ENCODE measurements at regions not wholly inside any gene's neighbourhood (a gene's known extent, or its start where the extent isn't known, plus 50 kb on each side); places are given as distances from the start of the nearest gene placed in this dataset.

DNA sequence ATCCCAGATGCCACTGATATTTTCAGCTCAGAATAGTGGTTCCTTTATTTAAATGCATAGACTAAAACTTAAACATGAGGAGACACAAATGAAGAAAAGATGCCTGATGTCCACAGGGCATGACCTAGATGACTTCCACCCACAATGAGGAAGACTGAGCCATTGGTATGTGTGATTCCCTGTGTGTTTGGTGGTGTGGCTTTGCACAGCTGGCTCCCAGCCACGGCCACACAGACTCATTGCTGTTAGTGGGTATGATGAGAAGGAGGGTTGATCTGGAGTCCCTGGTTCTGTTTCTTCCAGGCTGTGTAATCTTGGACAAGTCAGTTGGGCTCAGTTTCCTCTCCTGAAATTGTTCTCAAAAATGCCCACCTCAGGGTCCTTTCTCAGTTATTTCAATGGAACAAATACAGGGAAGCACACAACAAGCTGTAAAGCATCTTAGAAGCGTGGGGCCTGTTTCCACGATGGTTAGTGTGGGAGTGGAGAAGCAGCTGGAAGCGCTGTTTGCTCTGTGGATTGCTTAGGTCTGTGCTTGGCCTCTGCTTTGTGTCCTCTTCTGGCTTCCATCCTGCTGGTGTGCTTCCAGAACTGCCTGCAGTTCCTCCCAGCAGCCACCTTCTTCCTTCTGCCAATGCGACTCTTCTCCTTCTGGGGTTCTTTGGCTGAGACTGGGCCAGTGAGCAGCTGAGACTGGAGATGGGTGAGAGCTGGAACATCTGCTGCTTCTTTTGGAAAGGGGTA is 303.7 kb downstream of the BMPER start:
- CTCF ChIA-PET (ENCODE audit: partially characterized antibody): interaction anchor here (0.6 to 1.1 kb wide), 2 partner anchors 16 to 53 kb away, joined by 3 read pairs; no protein-coding TSS in a partner anchor
- Histone ChIP-seq H3K27me3 (replicated peaks in 1 of 4; ENCODE audit: control insufficient read depth in 3 of 4, extremely low read depth in 1 of 4, insufficient read depth in 3 of 4, low read length in 3 of 4) (no peaks in the 10 kb centered on the region), H3K79me2 (ENCODE audit: control insufficient read depth in 1 of 2, insufficient read depth in 2 of 2, low read length in 2 of 2) (no peaks in the 10 kb centered on the region), H3K23ac (ENCODE audit: insufficient read length) (no peak overlapping the region), H2AFZ (ENCODE audit: low read length) (no peak overlapping the region), H2BK12ac (ENCODE audit: low read depth, low read length) (no peak overlapping the region), H3K4me1 (replicated peaks in 1 of 4; ENCODE audit: control insufficient read depth in 3 of 4, insufficient read depth in 4 of 4, low read length in 3 of 4) (peaks cover 0 to 5% (median 1%) of the 10 kb centered on the region in 4 experiments; a peak in 3 of 7 replicates), H2BK20ac (ENCODE audit: low read length) (no peak overlapping the region), H3K9me3 (ENCODE audit: insufficient read depth in 2 of 2, low read depth in 1 of 2, low read length in 1 of 2) (no peaks in the 10 kb centered on the region), H2BK5ac (ENCODE audit: low read depth, low read length) (no peak overlapping the region), H3K9ac (replicated peaks in 1 of 4; ENCODE audit: extremely low read depth in 1 of 4, low read depth in 3 of 4, low read length in 3 of 4) (no peak overlapping the region), H4K20me1 (replicated peaks in 1 of 2; ENCODE audit: control insufficient read depth in 1 of 2, insufficient read depth in 2 of 2, low read length in 2 of 2) (no peaks in the 10 kb centered on the region), H3K18ac (ENCODE audit: extremely low read depth, low read length) (no peak overlapping the region), H2AK5ac (ENCODE audit: low read depth, low read length) (no peak overlapping the region), H3K14ac (ENCODE audit: insufficient read length) (no peak overlapping the region), H3K56ac (replicated peaks; ENCODE audit: insufficient read length, low read depth, low read length) (no peak overlapping the region), H3K4me3 (ENCODE audit: extremely low read depth in 1 of 4, insufficient read depth in 2 of 4, low read depth in 3 of 4, low read length in 4 of 4) (no peak overlapping the region), H3K79me1 (ENCODE audit: low read depth, low read length) (no peaks in the 10 kb centered on the region), H4K91ac (replicated peaks; ENCODE audit: insufficient read length, low read length) (no peak overlapping the region), H3K4ac (replicated peaks; ENCODE audit: insufficient read length, low read depth, low read length) (no peak overlapping the region), H2BK120ac (replicated peaks; ENCODE audit: low read depth, low read length) (no peak overlapping the region), H3K36me3 (ENCODE audit: control insufficient read depth in 2 of 4, insufficient read depth in 4 of 4, low read length in 3 of 4) (no peaks in the 10 kb centered on the region), H2BK15ac (ENCODE audit: low read length) (no peak overlapping the region), H4K5ac (ENCODE audit: insufficient read length, low read depth, low read length) (no peak overlapping the region), H3K23me2 (ENCODE audit: low read depth, low read length) (no peaks in the 10 kb centered on the region), H4K8ac (ENCODE audit: extremely low read depth, insufficient read depth, low read length) (no peak overlapping the region), H3K4me2 (ENCODE audit: insufficient read depth in 1 of 2, low read depth in 2 of 2, low read length in 2 of 2) (no peak overlapping the region), H3K27ac (ENCODE audit: low read depth, low read length) (no peak overlapping the region)
- no peak for DNase-seq (ENCODE audit: low read depth in 1 of 2, low spot score in 2 of 2)
- POLR2A ChIA-PET (ENCODE audit: partially characterized antibody): no interaction called here
- 90% methylated on average over 5 of the region's 5 CpGs; no CpG with 5 or more reads in 1 of the 2 experiments for WGBS, 2 experiments (ENCODE audit: extremely low coverage in 1 of 2, insufficient coverage in 1 of 2, insufficient read length in 1 of 2, insufficient replicate concordance in 2 of 2, low coverage in 1 of 2, low lambda C conversion rate in 2 of 2, missing lambda C conversion rate in 1 of 2)
- no peak for FAIRE-seq
- TF ChIP-seq, protein P1, sequence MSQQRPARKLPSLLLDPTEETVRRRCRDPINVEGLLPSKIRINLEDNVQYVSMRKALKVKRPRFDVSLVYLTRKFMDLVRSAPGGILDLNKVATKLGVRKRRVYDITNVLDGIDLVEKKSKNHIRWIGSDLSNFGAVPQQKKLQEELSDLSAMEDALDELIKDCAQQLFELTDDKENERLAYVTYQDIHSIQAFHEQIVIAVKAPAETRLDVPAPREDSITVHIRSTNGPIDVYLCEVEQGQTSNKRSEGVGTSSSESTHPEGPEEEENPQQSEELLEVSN (IDR thresholded peaks at IDR 0.05): no peak
- no peak for TF ChIP-seq SAP30 (IDR thresholded peaks at IDR 0.05; ENCODE audit: insufficient read depth, insufficient replicate concordance, low read length)
- no peak for TF ChIP-seq HDAC2 (IDR thresholded peaks at IDR 0.05; ENCODE audit: borderline replicate concordance in 1 of 2, low read depth in 2 of 2, low read length in 2 of 2)
- no peak for TF ChIP-seq RXRA (IDR thresholded peaks at IDR 0.05; ENCODE audit: insufficient read depth, low read depth, low read length)
- TF ChIP-seq RFX5 (IDR thresholded peaks at IDR 0.05; ENCODE audit: borderline replicate concordance, low read depth, low read length): no peak
- no peak for TF ChIP-seq NRF1 (IDR thresholded peaks at IDR 0.05; ENCODE audit: low read depth, low read length)
- TF ChIP-seq FOSL1 (IDR thresholded peaks at IDR 0.05; ENCODE audit: insufficient read depth, low read depth, low read length): no peak
- TF ChIP-seq SP1 (IDR thresholded peaks at IDR 0.05; ENCODE audit: low read depth, low read length): no peak
- no peak for TF ChIP-seq CBX5 (IDR thresholded peaks at IDR 0.05; ENCODE audit: low read depth, low read length)
- no peak for TF ChIP-seq PHF8 (conservative IDR thresholded peaks at IDR 0.05; ENCODE audit: low read depth, low read length)
- TF ChIP-seq SIRT6 (IDR thresholded peaks at IDR 0.05; ENCODE audit: low read length): no peak
- no peak for TF ChIP-seq MAFK (IDR thresholded peaks at IDR 0.05; ENCODE audit: low read depth, low read length)

Data from H1 (cell line).